ENCODE measurements at regions not wholly inside any gene's neighbourhood (a gene's known extent, or its start where the extent isn't known, plus 50 kb on each side); places are given as distances from the start of the nearest gene placed in this dataset.
"Not testable (repeated sequence)": the region's sequence is repeated elsewhere in the genome, so short reads cannot be mapped to it uniquely, and the experiment has no call there.

- TF ChIP-seq, protein P1, sequence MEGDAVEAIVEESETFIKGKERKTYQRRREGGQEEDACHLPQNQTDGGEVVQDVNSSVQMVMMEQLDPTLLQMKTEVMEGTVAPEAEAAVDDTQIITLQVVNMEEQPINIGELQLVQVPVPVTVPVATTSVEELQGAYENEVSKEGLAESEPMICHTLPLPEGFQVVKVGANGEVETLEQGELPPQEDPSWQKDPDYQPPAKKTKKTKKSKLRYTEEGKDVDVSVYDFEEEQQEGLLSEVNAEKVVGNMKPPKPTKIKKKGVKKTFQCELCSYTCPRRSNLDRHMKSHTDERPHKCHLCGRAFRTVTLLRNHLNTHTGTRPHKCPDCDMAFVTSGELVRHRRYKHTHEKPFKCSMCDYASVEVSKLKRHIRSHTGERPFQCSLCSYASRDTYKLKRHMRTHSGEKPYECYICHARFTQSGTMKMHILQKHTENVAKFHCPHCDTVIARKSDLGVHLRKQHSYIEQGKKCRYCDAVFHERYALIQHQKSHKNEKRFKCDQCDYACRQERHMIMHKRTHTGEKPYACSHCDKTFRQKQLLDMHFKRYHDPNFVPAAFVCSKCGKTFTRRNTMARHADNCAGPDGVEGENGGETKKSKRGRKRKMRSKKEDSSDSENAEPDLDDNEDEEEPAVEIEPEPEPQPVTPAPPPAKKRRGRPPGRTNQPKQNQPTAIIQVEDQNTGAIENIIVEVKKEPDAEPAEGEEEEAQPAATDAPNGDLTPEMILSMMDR (conservative IDR thresholded peaks at IDR 0.05) = not testable (repeated sequence)
- not testable (repeated sequence) for TF ChIP-seq ZFX (IDR thresholded peaks at IDR 0.05)
Measured at GRCh38 chr9:62880453-62880852, 1690.6 kb downstream of the SPATA31A7 start.

All from C4-2B (cell line).